ENCODE measurements at regions not wholly inside any gene's neighbourhood (a gene's known extent, or its start where the extent isn't known, plus 50 kb on each side); places are given as distances from the start of the nearest gene placed in this dataset.
A peak's percentile ranks its signal among the peaks of the same experiment; 100 is the strongest.

DNA sequence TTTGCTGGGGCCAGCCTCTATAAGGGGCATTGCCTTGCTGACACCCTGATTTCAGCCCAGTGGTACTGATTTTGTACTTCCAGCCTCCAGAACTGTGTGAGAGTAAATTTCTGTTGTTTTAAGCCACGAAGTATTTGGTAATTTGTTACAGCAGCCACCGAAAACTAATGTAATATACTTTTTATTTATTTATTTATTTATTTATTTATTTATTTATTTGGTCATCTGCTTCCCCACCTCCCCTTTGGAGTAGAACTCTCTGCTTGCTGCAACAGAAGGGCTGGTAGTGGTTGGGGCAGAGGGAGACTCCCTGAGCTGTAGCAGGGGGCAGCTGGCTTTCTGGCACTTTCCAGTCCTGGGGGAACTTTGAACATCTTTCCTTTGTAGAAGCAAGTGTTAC lies 128.4 kb upstream of the RAG2 start:
- no peak for DNase-seq (ENCODE audit: low spot score)

DNA sequence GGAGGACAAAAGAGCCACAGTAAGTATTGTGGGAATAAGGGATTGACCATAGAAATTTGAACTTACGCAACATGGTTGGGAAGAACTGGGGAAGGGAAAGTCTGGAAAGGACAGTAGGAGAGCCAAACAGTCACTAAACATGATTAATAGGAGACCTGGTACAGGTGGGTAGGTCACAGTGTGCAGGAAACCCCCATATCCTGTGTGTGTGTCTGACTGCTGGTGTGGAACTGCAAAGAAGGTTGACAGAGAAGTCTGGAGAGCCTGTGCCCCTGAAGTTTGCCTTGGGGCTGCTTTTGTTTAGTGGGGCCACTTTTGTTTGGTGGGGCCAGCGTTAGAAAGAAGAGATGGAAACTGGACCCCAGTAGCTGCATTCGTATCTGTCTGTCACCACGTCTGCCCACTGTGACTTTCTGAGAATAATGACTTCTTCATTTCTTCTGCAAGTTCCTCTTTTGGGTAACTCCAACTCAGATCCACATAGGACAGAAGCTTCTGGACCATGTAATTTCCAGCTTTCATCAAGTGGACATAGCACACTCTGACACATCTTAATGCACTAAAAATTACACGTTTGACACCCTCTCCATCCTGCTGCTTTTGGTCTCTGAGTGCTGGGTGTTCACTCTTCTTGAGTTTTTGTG lies 126.8 kb upstream of the RAG2 start:
- DNase-seq (ENCODE audit: low spot score), result no peak

DNA sequence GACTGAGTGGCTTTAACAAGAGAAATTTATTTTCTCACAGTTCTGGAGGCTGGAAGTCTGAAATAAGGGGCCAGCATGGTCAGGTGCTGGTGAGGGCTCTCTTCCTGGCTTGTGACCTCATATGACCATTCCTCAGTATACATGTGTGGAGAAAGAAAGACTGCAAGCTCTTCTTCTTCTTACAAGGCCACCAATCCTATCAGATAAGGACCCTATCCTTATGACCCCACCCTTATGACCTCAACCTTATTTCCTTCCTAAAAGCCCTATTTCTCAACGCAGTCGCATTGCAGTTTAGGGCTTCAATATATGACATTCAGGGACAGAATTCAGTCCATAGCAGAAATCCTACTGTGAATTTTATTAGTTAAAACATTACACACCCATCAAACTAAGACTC lies 124.4 kb upstream of the RAG2 start:
- no peak for DNase-seq (ENCODE audit: low spot score)

DNA sequence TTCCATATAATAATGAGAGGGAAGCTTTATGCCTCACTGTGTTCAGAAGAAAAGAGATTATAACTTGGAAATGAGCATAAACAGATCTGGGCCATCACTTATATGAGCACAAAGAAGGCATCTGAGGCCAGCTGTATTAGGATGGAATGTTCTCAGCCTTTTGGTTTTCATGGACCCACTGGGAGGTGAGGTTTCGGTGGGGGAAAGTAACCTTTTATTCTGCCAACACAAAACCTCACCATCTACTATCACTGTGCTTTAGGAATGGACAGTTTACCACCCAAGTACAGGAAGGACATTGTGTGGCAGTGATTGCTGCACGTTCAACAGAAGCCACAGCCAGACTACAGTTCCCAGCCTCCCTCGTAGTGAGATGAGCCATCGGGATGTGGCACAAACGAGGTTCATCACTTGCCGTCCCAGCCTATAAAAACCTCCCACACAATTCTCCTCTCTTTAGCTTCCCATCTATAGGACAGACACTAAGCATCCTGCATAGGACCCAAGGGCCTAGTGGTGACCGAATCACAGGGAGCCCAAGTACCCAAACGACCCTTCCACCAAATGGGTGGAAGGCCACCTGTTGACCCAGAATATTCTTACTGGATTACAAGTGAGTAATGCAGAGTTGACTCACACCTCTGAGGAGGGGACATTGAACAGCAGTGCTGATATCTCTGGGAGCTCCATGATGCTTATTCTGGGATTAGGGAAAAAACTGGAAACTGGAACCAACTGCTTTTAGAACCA lies 121.5 kb upstream of the RAG2 start:
- DNase-seq (ENCODE audit: low spot score), result no peak

DNA sequence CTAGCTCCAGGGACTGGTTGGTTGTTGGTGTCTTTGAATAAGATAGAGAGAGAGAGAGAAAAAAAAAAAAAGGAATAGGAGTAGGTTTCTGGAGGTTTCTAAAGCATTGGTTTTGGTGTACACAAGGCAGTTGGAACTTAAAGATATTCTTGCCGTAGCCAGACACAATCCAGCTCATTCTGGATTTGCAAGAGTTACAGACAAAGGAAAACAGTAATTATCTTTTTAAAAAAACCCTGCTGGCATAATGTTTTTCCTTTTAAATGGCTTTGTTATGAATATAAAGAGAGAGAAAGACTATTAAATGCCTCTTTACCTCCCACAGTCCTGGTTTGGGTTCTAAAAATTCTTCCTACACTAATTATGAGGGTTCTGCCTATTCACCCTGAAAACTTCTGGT lies 120.4 kb upstream of the RAG2 start:
- DNase-seq (ENCODE audit: low spot score), result no peak

DNA sequence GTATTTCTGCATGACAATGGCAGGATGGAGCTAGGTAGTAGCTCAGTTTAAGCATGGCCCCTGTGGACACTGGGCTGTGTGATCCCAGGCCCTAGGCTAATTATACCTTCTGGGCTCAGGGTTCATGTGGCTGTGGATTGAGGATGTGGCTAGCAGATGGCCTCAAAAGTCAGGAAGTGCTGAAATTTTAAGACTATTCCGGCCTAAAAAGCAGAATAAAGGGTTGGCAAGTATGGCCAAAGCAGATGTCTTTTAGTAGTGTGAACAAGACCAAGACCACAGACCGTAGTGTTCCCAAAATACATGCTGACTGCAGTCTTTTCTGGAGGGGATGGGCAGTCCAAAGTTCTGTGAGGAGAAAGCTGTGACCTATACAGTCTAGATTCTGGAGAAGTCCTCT lies 115.7 kb upstream of the RAG2 start:
- peak; percentile 65 for DNase-seq (ENCODE audit: low spot score)

DNA sequence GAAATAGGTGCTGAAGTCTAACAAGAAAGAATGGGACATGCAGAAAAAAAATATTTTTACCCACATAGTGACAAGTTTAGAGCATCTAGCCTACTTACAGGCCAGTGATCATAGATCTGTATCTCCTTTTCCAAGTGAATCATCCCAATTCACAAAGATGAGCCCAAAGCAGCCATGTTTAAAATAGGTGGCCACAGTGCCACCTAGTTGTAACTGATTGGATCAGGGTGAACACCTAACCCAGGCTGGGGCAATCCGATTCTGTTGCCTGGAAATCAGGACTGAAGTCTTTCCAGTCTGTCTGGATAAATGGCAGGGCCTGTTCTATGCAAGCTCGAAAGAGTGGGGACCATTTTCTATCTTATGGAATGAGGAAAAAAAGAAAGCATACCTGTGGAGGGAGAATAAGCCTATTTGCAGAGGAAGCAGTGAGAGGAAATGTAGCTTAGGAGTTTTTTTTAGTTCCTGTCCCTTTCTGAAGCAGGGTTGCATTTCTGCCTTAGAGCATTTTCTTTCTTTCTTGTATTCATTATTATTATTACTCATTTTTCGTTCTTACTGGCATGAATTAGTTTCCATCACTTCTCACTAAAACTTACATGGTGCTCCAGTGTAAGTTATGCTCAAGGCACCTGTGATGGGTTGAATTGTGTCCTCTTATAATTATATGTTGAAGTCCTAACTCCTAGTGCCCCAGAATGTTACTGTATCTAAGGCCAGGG lies 113.2 kb upstream of the RAG2 start:
- DNase-seq (ENCODE audit: low spot score), result no peak

All from globus pallidus (tissue), 1 donor.